PC-9 (cell line): ENCODE measurements at regions not wholly inside any gene's neighbourhood (a gene's known extent, or its start where the extent isn't known, plus 50 kb on each side); places are given as distances from the start of the nearest gene placed in this dataset.

Source experiments
- CTCF ChIP-seq: fragments of 200-600 bp; sonication (generic); conservative IDR thresholded peaks from 2 replicates; pipeline ENCODE4 v1.6.1; 2017; ENCODE audit warnings: mixed run types, antibody characterized with exemption, mild to moderate bottlenecking, moderate library complexity
- EZH2 ChIP-seq: fragments of 200-600 bp; sonication (generic); IDR thresholded peaks from 2 replicates; pipeline ENCODE4 v1.8.0; 2017; ENCODE audit warnings: antibody characterized with exemption, low read depth

- no peak for TF ChIP-seq CTCF
- no peak for TF ChIP-seq EZH2
These were observed 123.6 kb upstream of the CCDC112 start for GRCh38 chr5:115419846-115420585.
